ENCODE measurements at regions not wholly inside any gene's neighbourhood (a gene's known extent, or its start where the extent isn't known, plus 50 kb on each side); places are given as distances from the start of the nearest gene placed in this dataset.

GRCh38 chr3:99186016-99186415 is 284.5 kb upstream of the DCBLD2 start:
- no peaks in the 10 kb centered on the region for H3K4me1 ChIP-seq
- no peak overlapping the region for H3K27ac ChIP-seq
- TF ChIP-seq CTCF (IDR thresholded peaks at IDR 0.05) (no peak), EP300 (IDR thresholded peaks at IDR 0.05) (no peak), POLR2AphosphoS5 (IDR thresholded peaks at IDR 0.05) (no peak), POLR2A (IDR thresholded peaks at IDR 0.05) (no peak)
- H3K4me3 ChIP-seq, result no peak overlapping the region
- whole genome bisulfite sequencing, 2 donors (ENCODE audit: low coverage in 1 of 2), result 83% methylated on average over 2 of the region's 2 CpGs; no CpG with 5 or more reads in 1 of the 2 donors
- no peaks in the 10 kb centered on the region for H3K9me3 ChIP-seq
- ATAC-seq, result no peak
- no peaks in the 10 kb centered on the region for H3K27me3 ChIP-seq
- no peaks in the 10 kb centered on the region for H3K36me3 ChIP-seq

GRCh38 chr3:99176169-99176964 is 274.9 kb upstream of the DCBLD2 start:
- 30 to 51% methylated on average over 4 of the region's 4 CpGs for WGBS, 2 donors (ENCODE audit: low coverage in 1 of 2)
- Histone ChIP-seq H3K27me3 (no peaks in the 10 kb centered on the region), H3K4me3 (no peak overlapping the region), H3K4me1 (peaks cover 0 to 8% (median 0%) of the 10 kb centered on the region in 3 donors), H3K9me3 (no peaks in the 10 kb centered on the region), H3K27ac (no peak overlapping the region), H3K36me3 (no peaks in the 10 kb centered on the region)
- no peak for TF ChIP-seq POLR2A (IDR thresholded peaks at IDR 0.05)
- TF ChIP-seq EP300 (IDR thresholded peaks at IDR 0.05), result no peak
- TF ChIP-seq POLR2AphosphoS5 (IDR thresholded peaks at IDR 0.05), result no peak
- TF ChIP-seq CTCF (IDR thresholded peaks at IDR 0.05), result no peak
- no peak for ATAC-seq

GRCh38 chr3:99175276-99175812 is 273.8 kb upstream of the DCBLD2 start:
- TF ChIP-seq EP300 (IDR thresholded peaks at IDR 0.05) (no peak), POLR2A (IDR thresholded peaks at IDR 0.05) (no peak), CTCF (IDR thresholded peaks at IDR 0.05) (no peak), POLR2AphosphoS5 (IDR thresholded peaks at IDR 0.05) (no peak)
- Histone ChIP-seq H3K36me3 (no peaks in the 10 kb centered on the region), H3K9me3 (no peaks in the 10 kb centered on the region), H3K27ac (no peak overlapping the region), H3K4me1 (peaks cover 0 to 8% (median 0%) of the 10 kb centered on the region in 3 donors), H3K4me3 (no peak overlapping the region), H3K27me3 (no peaks in the 10 kb centered on the region)
- WGBS, 2 donors (ENCODE audit: low coverage in 1 of 2), result 56 to 63% methylated on average over 4 of the region's 4 CpGs
- ATAC-seq, result no peak

GRCh38 chr3:99172736-99173657 is 271.5 kb upstream of the DCBLD2 start:
- WGBS, 2 donors (ENCODE audit: low coverage in 1 of 2), result 0 to 39% methylated on average over 1 to 3 of the region's 5 CpGs
- no peak for ATAC-seq
- Histone ChIP-seq H3K36me3 (no peaks in the 10 kb centered on the region), H3K27ac (no peak overlapping the region), H3K4me1 (peaks cover 0 to 8% (median 0%) of the 10 kb centered on the region in 3 donors), H3K9me3 (no peaks in the 10 kb centered on the region), H3K27me3 (no peaks in the 10 kb centered on the region), H3K4me3 (no peak overlapping the region)
- peak; percentile 29 to 60 (median 34) for TF ChIP-seq CTCF (IDR thresholded peaks at IDR 0.05)
- TF ChIP-seq POLR2AphosphoS5 (IDR thresholded peaks at IDR 0.05), result no peak

Measured in gastroesophageal sphincter (tissue), 4 donors.